ENCODE measurements at regions not wholly inside any gene's neighbourhood (a gene's known extent, or its start where the extent isn't known, plus 50 kb on each side); places are given as distances from the start of the nearest gene placed in this dataset.

DNA sequence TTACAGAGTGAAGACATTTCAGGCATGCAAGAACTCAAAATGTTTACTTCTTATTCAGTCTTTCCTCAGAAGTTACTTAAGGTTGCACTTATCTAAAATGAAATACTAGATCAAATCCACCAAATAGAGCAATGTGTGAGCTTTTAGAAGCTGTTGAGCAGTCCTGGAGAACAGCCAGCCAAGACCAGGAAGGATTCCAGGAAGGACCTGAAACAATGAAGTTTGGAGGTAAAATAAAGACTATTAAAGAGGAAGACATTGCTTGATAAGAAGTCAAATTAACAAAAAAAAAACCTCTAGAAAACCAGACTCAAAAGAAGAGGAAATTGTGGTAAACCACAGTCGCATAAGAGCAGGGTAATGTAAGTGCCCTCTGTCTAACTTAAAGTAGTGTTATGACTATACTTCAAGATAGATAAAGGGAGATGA lies 156.2 kb upstream of the S1PR3 start:
- no peak for TF ChIP-seq TBL1XR1 (IDR thresholded peaks at IDR 0.05; ENCODE audit: borderline replicate concordance, low read length, partially characterized antibody)
- no peak for TF ChIP-seq ZFX (CRISPR knock-in tag; IDR thresholded peaks at IDR 0.05; ENCODE audit: low read depth)
- no peak for TF ChIP-seq PHF8 (CRISPR knock-in tag; IDR thresholded peaks at IDR 0.05)
- TF ChIP-seq MIER3 (CRISPR knock-in tag; IDR thresholded peaks at IDR 0.05; ENCODE audit: borderline replicate concordance): no peak
- TF ChIP-seq, protein P1, sequence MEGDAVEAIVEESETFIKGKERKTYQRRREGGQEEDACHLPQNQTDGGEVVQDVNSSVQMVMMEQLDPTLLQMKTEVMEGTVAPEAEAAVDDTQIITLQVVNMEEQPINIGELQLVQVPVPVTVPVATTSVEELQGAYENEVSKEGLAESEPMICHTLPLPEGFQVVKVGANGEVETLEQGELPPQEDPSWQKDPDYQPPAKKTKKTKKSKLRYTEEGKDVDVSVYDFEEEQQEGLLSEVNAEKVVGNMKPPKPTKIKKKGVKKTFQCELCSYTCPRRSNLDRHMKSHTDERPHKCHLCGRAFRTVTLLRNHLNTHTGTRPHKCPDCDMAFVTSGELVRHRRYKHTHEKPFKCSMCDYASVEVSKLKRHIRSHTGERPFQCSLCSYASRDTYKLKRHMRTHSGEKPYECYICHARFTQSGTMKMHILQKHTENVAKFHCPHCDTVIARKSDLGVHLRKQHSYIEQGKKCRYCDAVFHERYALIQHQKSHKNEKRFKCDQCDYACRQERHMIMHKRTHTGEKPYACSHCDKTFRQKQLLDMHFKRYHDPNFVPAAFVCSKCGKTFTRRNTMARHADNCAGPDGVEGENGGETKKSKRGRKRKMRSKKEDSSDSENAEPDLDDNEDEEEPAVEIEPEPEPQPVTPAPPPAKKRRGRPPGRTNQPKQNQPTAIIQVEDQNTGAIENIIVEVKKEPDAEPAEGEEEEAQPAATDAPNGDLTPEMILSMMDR (CRISPR knock-in tag; IDR thresholded peaks at IDR 0.05): no peak
- TF ChIP-seq CREM (IDR thresholded peaks at IDR 0.05): no peak
- TF ChIP-seq CREM (CRISPR knock-in tag; IDR thresholded peaks at IDR 0.05): no peak
- TF ChIP-seq EP300 (IDR thresholded peaks at IDR 0.05; ENCODE audit: low read depth in 2 of 2, low read length in 2 of 2): no peak
- no peak for TF ChIP-seq EP300 (CRISPR knock-in tag; IDR thresholded peaks at IDR 0.05; ENCODE audit: borderline replicate concordance)
- TF ChIP-seq HDAC2 (CRISPR knock-in tag; IDR thresholded peaks at IDR 0.05): no peak
- TF ChIP-seq POLR2AphosphoS5 (IDR thresholded peaks at IDR 0.05; ENCODE audit: low read depth, low read length): no peak
